ENCODE measurements at regions not wholly inside any gene's neighbourhood (a gene's known extent, or its start where the extent isn't known, plus 50 kb on each side); places are given as distances from the start of the nearest gene placed in this dataset.

DNA sequence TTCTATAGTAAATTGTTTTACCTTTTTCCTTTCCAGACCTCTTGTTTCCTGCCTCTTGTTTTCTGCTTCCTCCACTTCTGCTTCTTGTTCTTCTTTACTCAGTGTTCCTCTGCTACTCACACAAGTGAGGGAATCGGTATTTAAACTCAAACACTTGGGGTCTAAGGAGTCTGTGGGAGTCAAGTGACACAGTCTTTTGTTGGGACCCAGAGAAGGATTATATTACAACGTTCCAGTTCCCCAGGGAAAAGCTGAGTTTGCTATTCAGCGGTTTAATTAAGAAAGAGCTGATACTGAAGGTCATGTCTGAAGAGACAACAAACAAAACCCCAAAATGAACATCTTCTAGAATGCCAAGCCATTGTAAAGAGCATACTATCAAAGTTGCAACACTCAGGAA, 107.8 kb upstream of the CITED2 start:
- no peak for TF ChIP-seq EZH2 (IDR thresholded peaks at IDR 0.05; ENCODE audit: borderline replicate concordance, low read length)
- TF ChIP-seq, protein P1, sequence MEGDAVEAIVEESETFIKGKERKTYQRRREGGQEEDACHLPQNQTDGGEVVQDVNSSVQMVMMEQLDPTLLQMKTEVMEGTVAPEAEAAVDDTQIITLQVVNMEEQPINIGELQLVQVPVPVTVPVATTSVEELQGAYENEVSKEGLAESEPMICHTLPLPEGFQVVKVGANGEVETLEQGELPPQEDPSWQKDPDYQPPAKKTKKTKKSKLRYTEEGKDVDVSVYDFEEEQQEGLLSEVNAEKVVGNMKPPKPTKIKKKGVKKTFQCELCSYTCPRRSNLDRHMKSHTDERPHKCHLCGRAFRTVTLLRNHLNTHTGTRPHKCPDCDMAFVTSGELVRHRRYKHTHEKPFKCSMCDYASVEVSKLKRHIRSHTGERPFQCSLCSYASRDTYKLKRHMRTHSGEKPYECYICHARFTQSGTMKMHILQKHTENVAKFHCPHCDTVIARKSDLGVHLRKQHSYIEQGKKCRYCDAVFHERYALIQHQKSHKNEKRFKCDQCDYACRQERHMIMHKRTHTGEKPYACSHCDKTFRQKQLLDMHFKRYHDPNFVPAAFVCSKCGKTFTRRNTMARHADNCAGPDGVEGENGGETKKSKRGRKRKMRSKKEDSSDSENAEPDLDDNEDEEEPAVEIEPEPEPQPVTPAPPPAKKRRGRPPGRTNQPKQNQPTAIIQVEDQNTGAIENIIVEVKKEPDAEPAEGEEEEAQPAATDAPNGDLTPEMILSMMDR (IDR thresholded peaks at IDR 0.05; ENCODE audit: low read length): no peak
